HG02970 (cell line): ENCODE measurements at regions not wholly inside any gene's neighbourhood (a gene's known extent, or its start where the extent isn't known, plus 50 kb on each side); places are given as distances from the start of the nearest gene placed in this dataset.
"Not testable (repeated sequence)": the region's sequence is repeated elsewhere in the genome, so short reads cannot be mapped to it uniquely, and the experiment has no call there.

ENCODE experiments used
- ATAC-seq: cut with Tn5 transposase; IDR thresholded peaks from one replicate; pipeline ENCODE4 v1.9.1; 2021; ENCODE audit warnings: mild to moderate bottlenecking, moderate library complexity, moderate number of reproducible peaks; ENCODE audit not compliant: unreplicated experiment, low FRiP score

DNA sequence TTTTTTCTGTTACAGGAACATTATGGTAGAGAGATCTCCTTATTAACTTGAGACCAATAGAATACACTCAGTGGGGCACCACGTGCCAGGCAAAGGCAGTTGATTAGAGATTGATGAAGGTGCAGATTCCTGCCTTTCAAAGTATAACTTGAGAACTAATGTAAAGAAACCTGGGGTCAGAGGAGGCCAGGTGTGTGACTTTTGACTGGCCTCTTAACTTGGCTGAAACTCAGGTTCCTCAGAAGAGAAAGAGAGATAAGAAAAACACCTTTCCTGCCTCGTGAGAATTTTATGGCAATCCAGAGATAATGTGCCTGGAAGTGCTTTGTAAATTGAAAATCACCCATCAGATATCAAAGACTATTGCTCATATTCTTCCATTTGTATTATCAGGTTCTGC, 110.7 kb upstream of the GZMB start:
- ATAC-seq, result no peak

DNA sequence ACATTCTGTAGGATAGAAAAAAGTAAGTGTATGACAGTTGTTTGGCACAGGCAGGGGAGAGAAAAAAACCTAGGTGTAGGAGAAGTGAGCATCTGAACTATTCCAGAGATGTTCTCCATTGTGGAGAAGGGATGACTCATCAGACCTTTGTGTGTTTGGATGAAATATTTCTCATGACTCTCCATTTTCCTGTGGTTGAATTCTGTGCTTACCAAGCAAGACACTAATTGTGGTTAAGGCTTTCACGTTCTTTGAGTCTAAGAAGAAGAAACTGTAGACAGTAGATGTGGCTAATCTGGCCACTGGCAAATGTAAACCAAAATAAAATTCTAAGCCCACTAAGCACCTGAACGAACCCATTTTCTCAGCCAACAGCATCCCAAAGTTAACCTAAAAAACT, 107.9 kb upstream of the GZMB start:
- no peak for ATAC-seq

GRCh38 chr14:24735984-24736630, 102.1 kb upstream of the GZMB start:
- no peak for ATAC-seq

DNA sequence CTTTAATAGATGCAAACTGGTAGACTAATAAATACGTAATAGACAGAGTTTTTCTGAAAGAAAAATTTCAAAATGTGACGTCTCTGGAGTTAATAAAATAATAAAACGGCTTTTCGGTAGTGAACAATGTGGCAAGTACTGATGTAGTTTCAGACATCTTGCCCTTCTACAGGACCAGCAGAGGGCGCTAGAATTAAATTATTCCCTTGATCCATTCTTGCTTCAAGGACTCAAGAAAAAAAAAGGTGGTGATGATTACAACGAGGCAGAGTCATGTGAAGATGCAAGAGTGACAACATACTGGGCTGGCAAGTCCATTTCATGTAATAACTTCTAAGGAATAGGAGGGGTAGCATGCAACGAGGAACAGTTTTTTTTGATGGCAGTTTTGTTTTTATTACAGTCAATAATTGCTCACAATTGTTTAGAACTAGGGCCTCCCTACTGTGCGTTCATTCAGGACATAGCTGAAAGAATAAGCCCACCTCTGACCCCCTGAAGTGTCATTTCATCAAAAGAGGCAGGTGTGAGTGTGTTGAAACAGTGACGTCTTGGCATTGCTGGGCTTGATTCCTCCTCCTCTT, 101.0 kb upstream of the GZMB start:
- no peak for ATAC-seq

DNA sequence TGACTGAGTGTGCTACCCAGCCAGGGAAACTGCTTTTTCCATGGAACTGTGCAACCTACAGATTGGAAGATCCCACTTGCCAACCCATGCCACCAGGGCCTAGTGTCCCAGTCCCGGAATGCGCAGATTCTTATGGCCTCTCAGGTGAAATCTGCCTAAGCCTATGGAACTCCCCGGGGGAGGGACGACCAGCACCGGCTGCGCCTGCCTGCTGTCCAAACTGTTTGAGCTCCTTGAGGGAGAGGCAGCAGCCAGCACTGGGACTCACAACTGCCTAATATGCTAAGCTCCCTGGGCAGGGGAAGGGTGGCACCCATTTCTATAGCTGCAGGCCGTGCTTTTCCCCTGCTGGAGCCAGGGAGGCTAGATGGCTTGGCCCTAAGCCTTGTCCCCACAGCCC, 92.5 kb upstream of the GZMB start:
- ATAC-seq, result no peak

DNA sequence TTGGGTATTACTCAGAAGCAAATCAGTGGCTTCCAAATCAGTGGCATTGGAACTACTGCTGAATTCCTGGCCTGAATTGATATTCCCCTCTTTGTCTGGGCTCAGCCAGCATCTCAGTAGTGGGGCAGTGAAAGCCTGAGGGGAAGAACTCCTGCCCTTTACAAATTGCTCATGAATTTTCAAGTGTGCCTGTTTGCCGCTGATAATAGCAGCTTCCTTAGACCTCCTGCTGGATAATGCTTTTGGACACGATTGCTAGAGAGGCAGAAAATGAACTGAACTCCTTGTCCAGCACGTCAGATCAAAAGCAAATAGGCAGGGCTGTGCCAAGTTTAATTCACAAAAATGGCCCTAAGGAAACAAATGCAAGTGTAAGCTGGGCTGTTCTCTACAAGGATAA, 91.3 kb upstream of the GZMB start:
- no peak for ATAC-seq

GRCh38 chr14:24721775-24722174, 87.8 kb upstream of the GZMB start:
- ATAC-seq, result no peak

- ATAC-seq, result no peak
Observed at GRCh38 chr14:24715239-24715638, 81.2 kb upstream of the GZMB start.

DNA sequence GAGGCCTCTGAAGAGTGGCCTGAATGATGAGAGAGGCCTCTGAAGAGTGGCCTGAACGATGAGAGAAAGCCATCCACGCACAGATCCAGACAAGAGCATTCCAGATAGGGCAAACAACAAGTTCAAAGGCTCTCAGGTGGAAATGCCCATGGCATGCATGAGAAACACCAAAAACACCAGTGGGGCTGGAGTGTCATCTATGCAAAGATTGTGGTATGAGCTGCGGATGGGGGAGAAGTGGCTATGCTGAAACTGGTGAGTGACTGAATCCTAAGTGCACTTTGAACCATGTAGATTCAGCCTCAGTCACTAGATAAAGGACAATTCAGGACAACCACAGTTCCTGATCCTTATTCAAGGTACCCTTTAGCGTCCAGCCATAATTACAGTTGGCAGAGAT, 79.4 kb upstream of the GZMB start:
- no peak for ATAC-seq

DNA sequence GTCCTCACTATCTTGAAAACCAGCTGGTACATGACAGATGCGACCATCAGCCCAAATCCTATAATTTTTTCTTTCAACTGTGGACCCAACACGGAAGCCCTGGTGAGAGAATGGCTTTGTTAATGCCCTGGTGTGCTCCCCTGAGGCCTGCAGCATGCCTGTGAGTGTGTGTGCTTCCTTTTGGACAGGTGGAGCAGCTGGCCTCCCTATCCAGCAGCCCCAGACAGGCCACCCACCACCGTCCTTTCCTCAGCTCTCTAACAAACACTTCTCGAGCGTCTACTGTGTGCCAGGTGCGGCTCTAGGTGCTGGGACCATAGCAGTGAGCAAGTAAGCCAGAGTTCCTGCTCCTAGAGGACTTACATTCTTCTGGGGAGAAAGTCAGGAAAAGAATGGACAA, 78.9 kb upstream of the GZMB start:
- no peak for ATAC-seq

DNA sequence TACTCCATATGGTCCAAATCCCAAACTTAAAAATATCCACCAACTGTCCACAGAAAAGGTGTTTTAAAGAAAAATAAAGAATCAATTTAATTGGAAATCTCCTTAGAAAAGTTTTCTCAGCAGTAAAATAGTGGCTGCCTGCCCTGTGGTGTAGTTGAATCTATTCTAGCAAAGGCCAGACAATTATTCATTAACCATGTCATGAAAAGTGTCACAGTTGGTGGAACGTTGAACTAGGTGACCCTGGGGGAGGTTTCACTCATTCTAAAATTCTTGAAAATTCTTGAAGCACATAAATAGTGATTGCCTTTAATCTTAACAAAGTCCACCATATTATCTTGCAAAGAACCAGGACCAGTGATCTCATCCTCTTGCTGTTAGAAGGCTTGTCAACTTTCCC, 78.4 kb upstream of the GZMB start:
- ATAC-seq, result no peak

GRCh38 chr14:24710403-24711112, 76.6 kb upstream of the GZMB start:
- peak; percentile 44 for ATAC-seq

DNA sequence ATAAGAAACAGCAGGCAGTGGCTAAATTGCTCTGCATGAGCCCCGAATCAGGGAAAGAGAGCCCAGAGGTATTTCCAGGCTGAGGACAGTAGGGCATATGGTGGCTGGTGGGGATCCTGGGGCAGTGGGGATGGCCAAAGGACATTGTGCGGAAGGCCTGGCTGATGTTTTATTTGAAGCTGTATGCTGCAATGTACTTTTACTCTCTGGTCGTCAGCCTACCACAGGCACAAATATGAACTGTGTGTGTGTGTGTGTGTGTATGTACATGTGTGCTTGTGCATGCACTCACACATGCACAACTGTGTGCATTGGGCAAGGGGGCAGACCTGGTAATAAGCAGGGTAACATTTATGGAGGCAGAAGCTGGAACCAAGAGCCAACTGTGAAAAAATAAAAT, 74.7 kb upstream of the GZMB start:
- no peak for ATAC-seq

- ATAC-seq, result no peak
Observed at GRCh38 chr14:24706351-24706750, 72.4 kb upstream of the GZMB start.

DNA sequence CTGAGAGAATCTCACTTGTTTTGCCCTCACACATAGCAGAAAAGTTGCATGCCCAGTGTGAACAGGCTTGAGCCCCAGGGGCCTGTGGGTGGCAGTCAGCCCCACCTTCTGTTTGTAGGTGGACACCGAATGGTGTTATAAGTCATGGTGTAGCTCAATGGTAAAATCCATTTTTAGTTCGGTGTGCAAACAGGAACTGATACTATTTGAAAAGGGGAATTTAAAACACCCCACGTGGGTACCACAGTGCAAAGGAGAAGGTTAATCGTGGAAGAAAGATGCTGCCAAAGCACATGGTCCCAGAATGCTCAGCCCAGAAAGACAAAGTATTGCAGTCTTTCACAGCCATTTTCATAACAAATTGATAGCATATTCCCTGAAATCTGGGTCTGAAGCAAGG, 71.8 kb upstream of the GZMB start:
- ATAC-seq, result peak; percentile 66

DNA sequence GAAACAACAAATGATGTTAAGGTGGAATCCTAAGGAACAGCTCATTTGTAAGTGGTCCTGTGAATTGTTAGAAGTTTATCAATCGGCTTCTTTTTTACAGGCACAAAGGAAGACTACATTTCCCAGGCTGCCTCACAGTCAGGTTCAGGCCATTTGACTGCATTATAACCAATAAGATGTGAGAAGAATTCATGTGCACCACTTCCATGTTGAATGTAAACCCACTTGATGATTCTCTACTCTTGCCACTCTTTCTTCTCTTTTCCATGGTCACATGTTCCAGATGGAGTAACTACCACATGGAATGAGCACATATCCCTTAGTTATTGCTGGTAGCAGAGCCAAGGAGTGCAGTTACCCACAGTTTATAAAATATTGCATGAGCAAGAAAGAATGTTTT, 67.1 kb upstream of the GZMB start:
- no peak for ATAC-seq

GRCh38 chr14:24700511-24700910, 66.5 kb upstream of the GZMB start:
- no peak for ATAC-seq

- peak; percentile 51 for ATAC-seq
Observed at GRCh38 chr14:24699052-24699451, 65.1 kb upstream of the GZMB start.

GRCh38 chr14:24696280-24696920, 62.4 kb upstream of the GZMB start:
- ATAC-seq, result not testable (repeated sequence)

DNA sequence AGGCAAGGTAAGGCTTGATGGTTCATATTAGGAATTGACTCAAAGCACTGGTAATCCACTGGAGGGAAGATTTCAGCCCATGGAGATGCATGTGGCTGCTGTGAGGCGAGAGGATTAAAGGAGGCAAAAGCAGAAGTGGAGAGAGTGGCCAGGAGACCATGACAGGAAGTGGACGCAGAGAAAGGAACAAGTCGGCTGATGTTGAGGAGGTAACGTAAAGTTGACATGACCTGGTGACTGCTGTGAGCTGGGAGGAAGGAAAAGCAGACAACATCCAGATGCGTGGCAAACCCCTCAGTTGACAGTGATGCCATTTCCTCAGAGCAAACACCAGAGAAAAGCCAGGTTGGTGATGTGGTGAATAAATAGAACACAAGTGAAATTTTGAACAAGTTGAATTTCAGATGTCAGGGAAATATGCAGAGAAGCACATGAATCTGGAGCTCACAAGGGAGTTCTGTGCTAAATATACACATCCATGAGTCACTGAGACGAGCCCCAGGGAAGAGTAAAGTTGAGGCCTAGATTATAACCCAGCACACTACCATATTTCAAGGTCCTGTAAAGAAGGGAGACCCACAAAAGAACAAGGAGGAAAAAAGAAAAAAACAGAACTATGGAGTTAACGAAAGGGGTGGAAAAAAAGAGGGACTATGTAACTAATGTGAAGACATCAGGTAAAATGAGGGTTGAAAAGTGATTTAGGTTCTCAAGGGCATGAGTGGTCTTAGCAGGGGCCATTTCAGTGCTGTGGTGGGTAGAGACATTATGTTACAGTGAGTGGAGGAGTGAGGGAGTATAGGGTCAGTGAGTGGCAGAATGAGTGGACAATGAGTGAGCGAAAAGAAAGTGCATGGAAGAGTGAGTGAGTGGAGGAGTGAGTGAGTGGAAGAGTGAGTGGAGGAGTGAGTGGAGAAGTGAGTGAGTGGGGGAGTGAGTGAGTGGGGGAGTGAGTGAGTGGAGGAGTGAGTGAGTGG, 61.6 kb upstream of the GZMB start:
- ATAC-seq, result peak; percentile 53
